ENCODE measurements at regions not wholly inside any gene's neighbourhood (a gene's known extent, or its start where the extent isn't known, plus 50 kb on each side); places are given as distances from the start of the nearest gene placed in this dataset.
"Not testable (repeated sequence)": the region's sequence is repeated elsewhere in the genome, so short reads cannot be mapped to it uniquely, and the experiment has no call there.

DNA sequence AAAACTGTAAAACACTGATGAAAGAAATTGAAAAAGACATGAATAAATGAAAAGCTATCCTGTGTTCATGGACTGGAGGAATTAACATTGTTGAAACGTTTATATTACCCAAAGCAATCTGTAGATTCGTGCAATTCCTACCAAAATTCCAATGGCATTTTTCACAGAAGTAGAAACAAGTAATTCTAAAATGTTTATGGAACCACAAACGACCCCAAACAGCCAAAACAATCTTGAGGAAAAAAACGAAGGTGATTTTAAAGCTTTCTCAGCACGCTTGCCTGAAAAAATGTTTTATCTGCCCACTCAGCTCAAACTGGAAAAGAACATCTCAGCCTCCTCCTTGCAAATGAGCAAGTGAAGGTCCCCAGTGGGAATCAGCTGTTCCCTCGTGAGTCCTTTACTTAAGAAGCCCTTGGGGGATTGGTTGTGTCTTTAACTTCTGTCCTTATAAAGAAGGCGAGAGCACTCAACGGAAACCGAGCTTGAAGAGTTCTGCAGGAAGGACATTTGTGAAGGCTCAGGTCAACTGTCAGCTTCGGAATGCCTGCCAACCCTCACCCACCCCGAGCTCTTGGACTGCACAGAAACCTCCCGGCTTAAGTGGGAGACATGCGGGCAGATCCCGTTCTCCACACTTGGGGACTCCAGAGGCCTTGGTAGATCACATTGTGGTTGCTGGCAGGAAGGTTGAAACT, 256.0 kb upstream of the IRS2 start:
- DNase-seq (ENCODE audit: unreplicated experiment), result no peak
- no TSS peak for BruUV-seq (replicated peaks)
- POLR2A ChIA-PET, result interaction anchor here (1.0 kb wide), 1 partner anchor 28 kb away, joined by 3 read pairs; no protein-coding TSS in a partner anchor
- H3K4me1 Mint-ChIP-seq (ENCODE audit: insufficient read depth, unreplicated experiment), result peaks cover under 1% of the 10 kb centered on the region
- H3K36me3 Mint-ChIP-seq (ENCODE audit: insufficient read depth, unreplicated experiment), result no peaks in the 10 kb centered on the region
- H3K4me3 Mint-ChIP-seq (ENCODE audit: unreplicated experiment), result no peak overlapping the region
- CTCF ChIA-PET, result no interaction called here
- intact Hi-C loops (cut with micrococcal nuclease), result no loop called here
- H3K27ac Mint-ChIP-seq (ENCODE audit: low read depth, unreplicated experiment), result no peak overlapping the region
- TF ChIP-seq, protein P1, sequence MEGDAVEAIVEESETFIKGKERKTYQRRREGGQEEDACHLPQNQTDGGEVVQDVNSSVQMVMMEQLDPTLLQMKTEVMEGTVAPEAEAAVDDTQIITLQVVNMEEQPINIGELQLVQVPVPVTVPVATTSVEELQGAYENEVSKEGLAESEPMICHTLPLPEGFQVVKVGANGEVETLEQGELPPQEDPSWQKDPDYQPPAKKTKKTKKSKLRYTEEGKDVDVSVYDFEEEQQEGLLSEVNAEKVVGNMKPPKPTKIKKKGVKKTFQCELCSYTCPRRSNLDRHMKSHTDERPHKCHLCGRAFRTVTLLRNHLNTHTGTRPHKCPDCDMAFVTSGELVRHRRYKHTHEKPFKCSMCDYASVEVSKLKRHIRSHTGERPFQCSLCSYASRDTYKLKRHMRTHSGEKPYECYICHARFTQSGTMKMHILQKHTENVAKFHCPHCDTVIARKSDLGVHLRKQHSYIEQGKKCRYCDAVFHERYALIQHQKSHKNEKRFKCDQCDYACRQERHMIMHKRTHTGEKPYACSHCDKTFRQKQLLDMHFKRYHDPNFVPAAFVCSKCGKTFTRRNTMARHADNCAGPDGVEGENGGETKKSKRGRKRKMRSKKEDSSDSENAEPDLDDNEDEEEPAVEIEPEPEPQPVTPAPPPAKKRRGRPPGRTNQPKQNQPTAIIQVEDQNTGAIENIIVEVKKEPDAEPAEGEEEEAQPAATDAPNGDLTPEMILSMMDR (IDR thresholded peaks at IDR 0.05; ENCODE audit: unreplicated experiment), result no peak
- no peaks in the 10 kb centered on the region for H3K9me3 Mint-ChIP-seq (ENCODE audit: unreplicated experiment)
- no peaks in the 10 kb centered on the region for H3K27me3 Mint-ChIP-seq (ENCODE audit: insufficient read depth, unreplicated experiment)

DNA sequence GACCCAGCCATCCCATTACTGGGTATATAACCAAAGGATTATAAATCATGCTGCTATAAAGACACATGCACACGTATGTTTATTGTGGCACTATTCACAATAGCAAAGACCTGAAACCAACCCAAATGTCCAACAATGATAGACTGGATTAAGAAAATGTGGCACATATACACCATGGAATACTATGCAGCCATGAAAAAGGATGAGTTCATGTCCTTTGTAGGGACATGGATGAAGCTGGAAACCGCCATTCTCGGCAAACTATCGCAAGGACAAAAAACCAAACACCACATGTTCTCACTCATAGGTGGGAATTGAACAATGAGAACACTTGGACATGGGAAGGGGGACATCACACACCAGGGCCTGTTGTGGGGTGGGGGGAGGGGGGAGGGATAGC, 255.3 kb upstream of the IRS2 start:
- CTCF ChIA-PET, result not testable (repeated sequence)

DNA sequence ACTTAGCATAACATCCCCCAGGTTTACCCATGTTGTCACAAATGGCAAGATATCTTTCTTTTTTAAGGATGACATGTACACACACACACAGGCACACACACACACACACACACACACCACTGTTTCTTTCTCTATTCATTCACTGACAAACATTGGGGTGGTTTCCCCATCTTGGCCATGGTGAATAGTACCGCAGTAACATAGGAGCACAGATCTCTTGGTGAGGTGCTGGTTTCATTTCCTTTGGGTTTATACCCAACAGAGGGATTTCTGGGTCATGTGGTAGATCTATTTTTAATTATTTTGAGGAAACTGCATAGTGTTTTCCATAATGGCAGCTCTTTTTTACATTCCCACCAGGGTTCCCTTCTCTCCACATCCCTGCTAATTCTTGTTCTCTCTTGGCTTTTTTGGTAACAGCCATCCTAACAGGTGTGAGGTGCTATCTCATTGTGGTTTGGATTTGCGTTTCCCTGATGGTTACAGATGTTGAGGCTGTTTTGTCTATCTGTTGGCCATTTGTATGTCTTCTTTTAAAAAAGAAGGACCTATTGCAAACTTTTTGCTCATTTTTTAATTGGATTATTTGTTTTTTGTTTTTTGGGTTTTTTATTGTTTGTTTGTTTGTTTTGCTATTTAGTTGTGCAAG, 251.7 kb upstream of the IRS2 start:
- TF ChIP-seq, protein P1 (IDR thresholded peaks at IDR 0.05; ENCODE audit: unreplicated experiment), result no peak
- no peaks in the 10 kb centered on the region for H3K4me1 Mint-ChIP-seq (ENCODE audit: insufficient read depth, unreplicated experiment)
- no peaks in the 10 kb centered on the region for H3K9me3 Mint-ChIP-seq (ENCODE audit: unreplicated experiment)
- intact Hi-C loops (cut with micrococcal nuclease), result no loop called here
- ChIA-PET CTCF (no interaction called here), POLR2A (no interaction called here)
- H3K4me3 Mint-ChIP-seq (ENCODE audit: unreplicated experiment), result no peak overlapping the region
- DNase-seq (ENCODE audit: unreplicated experiment), result no peak
- H3K27me3 Mint-ChIP-seq (ENCODE audit: insufficient read depth, unreplicated experiment), result no peaks in the 10 kb centered on the region
- H3K36me3 Mint-ChIP-seq (ENCODE audit: insufficient read depth, unreplicated experiment), result no peaks in the 10 kb centered on the region
- no TSS peak for BruUV-seq (replicated peaks)
- H3K27ac Mint-ChIP-seq (ENCODE audit: low read depth, unreplicated experiment), result no peak overlapping the region

More for the DNA sequence above, 255.3 kb upstream of the IRS2 start:
- H3K36me3 Mint-ChIP-seq (ENCODE audit: insufficient read depth, unreplicated experiment); H3K9me3 Mint-ChIP-seq (ENCODE audit: unreplicated experiment); H3K4me1 Mint-ChIP-seq (ENCODE audit: insufficient read depth, unreplicated experiment); POLR2A ChIA-PET; H3K27ac Mint-ChIP-seq (ENCODE audit: low read depth, unreplicated experiment); H3K27me3 Mint-ChIP-seq (ENCODE audit: insufficient read depth, unreplicated experiment); BruUV-seq (replicated peaks); intact Hi-C loops (cut with micrococcal nuclease); H3K4me3 Mint-ChIP-seq (ENCODE audit: unreplicated experiment); DNase-seq (ENCODE audit: unreplicated experiment): not testable (repeated sequence)

DNA sequence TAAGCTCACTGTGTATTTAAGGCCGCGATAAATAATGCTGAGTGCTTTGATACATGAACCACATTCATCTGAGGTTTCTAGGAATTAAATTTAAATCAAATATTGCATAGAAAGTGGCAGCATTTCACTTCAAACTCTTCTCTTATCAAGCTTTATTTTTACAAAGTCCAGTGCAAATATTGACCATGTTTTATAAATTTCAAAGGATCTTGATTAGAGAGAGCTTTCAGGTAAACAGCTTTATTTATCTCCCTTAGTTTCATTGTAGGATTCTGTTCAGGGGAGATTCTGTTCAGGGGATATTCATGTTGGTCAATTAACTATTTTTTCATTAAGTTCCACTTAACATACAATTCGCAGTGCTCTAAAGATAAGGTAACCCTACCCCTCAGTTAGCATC, 249.7 kb upstream of the IRS2 start:
- no TSS peak for BruUV-seq (replicated peaks)
- Mint-ChIP-seq H3K27ac (ENCODE audit: low read depth, unreplicated experiment) (no peak overlapping the region), H3K36me3 (ENCODE audit: insufficient read depth, unreplicated experiment) (no peaks in the 10 kb centered on the region), H3K4me3 (ENCODE audit: unreplicated experiment) (no peak overlapping the region), H3K4me1 (ENCODE audit: insufficient read depth, unreplicated experiment) (no peaks in the 10 kb centered on the region), H3K27me3 (ENCODE audit: insufficient read depth, unreplicated experiment) (no peaks in the 10 kb centered on the region), H3K9me3 (ENCODE audit: unreplicated experiment) (no peaks in the 10 kb centered on the region)
- CTCF ChIA-PET, result interaction anchor here (0.7 to 1.5 kb wide), 3 partner anchors 15 to 27 kb away, joined by 3 read pairs; no protein-coding TSS in a partner anchor
- intact Hi-C loops (cut with micrococcal nuclease), result no loop called here
- TF ChIP-seq, protein P1 (IDR thresholded peaks at IDR 0.05; ENCODE audit: unreplicated experiment), result no peak
- DNase-seq (ENCODE audit: unreplicated experiment), result no peak
- POLR2A ChIA-PET, result interaction anchor here (1.3 kb wide), 1 partner anchor 23 kb away, joined by 4 read pairs; no protein-coding TSS in a partner anchor

Measured in MCF 10A (cell line).